Loucy (cell line): ENCODE measurements at regions not wholly inside any gene's neighbourhood (a gene's known extent, or its start where the extent isn't known, plus 50 kb on each side); places are given as distances from the start of the nearest gene placed in this dataset.

ENCODE experiments used
- CTCF ChIP-seq: fragments of 200-600 bp; sonication (generic); conservative IDR thresholded peaks from 2 replicates; pipeline ENCODE4 v1.5.1; 2014; ENCODE audit warnings: mild to moderate bottlenecking, antibody characterized with exemption, low read length
- EZH2phosphoT487 ChIP-seq: fragments of 200-600 bp; IDR thresholded peaks from 2 replicates; pipeline ENCODE4 v1.6.1; 2018; ENCODE audit warnings: antibody characterized with exemption, mild to moderate bottlenecking, moderate library complexity, borderline replicate concordance

GRCh38 chr12:4025181-4026019 is 152.2 kb upstream of the PARP11 start:
- TF ChIP-seq CTCF (no peak), EZH2phosphoT487 (no peak)
